NK-92 treated with Interleukin-12 subunit alpha and Interleukin-12 subunit beta, amount 100 ng/mL, for 24 hours (cell line): ENCODE measurements at regions not wholly inside any gene's neighbourhood (a gene's known extent, or its start where the extent isn't known, plus 50 kb on each side); places are given as distances from the start of the nearest gene placed in this dataset.
"Not testable (repeated sequence)": the region's sequence is repeated elsewhere in the genome, so short reads cannot be mapped to it uniquely, and the experiment has no call there.

ENCODE experiments used
- DNase-seq: peaks from one replicate; lab custom pipeline; 2025; lab: John Stamatoyannopoulos, UW

GRCh38 chr6:19247181-19247580 lies 590.0 kb upstream of the ID4 start:
- DNase-seq: not testable (repeated sequence)

GRCh38 chr6:19256123-19256522 lies 581.0 kb upstream of the ID4 start:
- not testable (repeated sequence) for DNase-seq

DNA sequence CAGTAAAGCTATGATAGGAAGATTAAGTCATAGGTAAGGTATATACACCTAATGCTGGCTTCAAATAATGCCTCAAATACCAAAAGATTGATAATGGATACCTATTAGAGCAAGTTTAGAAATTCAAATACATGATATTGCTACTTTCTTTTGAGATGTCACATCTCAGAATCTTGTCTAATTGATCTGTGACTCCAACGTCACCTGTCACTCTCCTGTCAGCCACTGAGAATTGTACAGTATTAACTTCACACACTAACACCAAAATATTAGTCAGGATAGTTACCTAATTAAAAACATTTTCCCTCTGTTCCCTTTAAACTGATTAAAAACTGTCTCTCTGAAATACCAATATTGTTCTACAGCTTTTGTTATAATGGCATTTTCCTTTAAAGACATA lies 575.5 kb upstream of the ID4 start:
- DNase-seq: no peak

DNA sequence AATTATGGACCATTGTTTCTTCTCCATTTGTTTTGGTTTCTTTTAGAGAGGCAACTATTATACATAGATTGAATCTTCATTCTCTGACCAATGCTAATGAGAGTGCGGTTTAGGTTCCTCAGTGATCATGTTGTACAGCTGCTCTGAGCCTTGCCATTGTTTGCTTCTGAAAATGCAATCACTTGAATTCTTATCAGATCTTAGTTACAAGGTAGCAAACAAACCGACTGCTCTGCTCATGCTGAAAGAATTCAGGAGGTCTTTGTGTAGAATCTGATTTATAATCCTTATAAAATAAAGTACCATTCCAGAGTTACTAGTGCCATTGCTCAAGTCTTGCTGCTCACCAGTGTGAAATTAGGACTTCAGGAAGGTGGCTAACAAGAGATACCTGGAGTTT lies 569.1 kb upstream of the ID4 start:
- DNase-seq: no peak

DNA sequence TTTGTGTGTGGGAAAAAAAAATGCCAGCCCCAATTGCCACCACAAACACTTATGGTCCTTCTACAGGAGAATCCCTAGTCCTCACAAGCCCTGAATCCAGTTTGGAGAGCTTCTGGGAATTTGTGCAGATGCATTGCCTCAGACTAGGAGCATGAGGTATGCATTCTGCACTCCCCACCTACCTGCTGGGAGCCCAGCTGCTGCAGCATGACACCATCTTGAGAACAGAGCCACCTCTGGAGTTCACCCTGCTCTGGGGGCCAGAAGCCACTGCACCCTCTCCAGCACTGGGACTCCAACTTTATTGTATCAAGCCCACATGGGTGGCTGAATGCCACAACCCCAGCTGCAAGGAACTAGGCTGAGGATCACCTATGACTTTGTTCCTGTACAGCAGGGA lies 568.5 kb upstream of the ID4 start:
- no peak for DNase-seq

- DNase-seq: no peak
Measured at GRCh38 chr6:19269341-19269898, 567.8 kb upstream of the ID4 start.

DNA sequence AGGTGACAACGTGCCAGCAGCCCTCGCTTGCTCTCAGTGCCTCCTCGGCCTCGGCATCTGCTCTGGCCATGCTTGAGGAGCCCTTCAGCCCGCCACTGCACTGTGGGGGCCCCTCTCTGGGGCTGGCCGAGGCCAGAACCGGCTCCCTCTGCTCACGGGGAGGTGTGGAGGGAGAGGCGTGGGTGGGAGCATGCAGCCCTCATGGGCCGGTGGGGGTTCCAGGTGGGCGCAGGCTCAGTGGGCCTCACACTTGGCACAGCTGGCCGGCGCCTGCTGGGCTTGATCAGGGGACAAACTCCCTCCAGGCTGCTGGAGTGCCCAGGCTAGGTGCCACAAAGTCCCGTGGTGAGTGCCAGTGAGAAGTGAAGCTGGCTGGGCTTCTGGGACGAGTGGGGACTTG lies 566.6 kb upstream of the ID4 start:
- DNase-seq: no peak

- DNase-seq: no peak
Measured at GRCh38 chr6:19279273-19279684, 557.9 kb upstream of the ID4 start.

DNA sequence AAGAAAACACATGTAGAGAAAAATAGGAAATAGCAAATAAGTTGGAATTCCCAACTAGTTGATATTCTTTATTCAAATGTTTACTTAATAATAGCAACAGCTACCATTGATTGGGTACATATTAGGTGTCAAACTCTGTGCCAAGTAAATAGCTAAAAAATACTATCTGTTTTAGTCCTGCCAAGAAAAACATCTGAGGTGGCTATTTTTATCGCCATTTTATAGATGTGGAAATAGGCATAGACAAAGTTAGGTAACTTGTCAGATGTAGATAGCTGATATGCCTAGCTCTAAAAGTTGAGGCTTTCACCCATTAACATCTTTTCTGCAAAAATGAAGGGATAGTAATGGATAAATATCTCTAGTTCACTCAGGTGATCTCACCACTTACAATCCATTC lies 549.2 kb upstream of the ID4 start:
- DNase-seq: no peak

DNA sequence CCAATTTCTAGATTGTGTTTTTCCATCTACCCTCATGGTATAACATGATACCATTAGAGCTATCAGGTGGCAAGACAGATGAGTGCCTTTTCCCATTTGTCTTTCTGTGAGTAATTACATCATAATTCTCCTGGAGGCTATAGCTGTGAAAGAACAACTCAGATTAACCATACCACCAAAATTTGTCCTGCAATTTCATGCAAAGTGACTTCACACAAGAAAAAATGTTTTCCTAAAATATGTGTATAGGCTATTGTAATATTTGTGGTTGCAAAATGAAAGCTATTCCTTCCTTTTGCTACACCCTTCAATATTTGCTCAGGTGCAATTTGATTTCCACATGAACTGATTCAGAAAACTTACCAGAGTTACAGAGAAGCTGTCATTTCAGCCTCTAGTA lies 547.7 kb upstream of the ID4 start:
- DNase-seq: no peak

DNA sequence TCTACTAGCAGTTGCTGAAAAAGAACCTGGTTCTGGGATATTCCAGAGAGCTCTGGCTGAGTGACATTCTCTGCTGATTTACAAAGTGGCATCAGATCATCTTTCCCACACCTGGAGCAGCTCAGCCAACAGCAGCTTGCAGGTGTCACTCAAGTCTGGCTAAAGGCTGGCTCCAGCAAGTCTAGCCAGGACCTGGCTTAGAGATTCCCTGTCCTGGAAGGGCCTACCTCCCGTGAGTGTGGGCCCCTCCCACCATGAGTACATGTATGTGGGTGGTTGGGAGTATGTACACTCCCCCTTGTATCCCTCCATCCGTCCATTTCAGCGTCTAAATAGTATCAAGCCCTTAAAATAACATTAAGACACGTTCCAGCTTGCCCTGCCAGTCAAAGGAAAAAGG lies 539.3 kb upstream of the ID4 start:
- no peak for DNase-seq

- no peak for DNase-seq
Measured at GRCh38 chr6:19298421-19298820, 538.7 kb upstream of the ID4 start.

- DNase-seq: no peak
Measured at GRCh38 chr6:19299129-19299528, 538.0 kb upstream of the ID4 start.

DNA sequence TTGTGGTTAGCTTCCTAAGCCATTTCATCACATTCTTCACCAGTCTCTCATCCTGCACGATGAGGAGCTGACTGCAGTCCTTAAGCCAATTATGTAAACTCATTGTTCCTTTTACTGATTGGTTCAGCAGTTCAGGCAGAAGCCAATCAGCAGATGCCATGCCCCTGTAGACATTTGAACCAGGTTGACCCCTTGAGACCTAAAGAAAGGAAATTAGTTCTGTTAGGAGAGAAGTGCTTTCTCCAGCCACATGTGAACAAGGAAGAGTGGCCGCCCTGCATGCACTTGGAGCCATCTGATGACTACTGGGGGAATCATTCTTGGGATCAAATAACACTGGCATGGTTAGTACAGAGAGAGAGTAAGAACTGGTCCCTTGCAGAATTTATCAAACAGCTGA lies 535.2 kb upstream of the ID4 start:
- DNase-seq: no peak

GRCh38 chr6:19303383-19303782 lies 533.8 kb upstream of the ID4 start:
- no peak for DNase-seq

DNA sequence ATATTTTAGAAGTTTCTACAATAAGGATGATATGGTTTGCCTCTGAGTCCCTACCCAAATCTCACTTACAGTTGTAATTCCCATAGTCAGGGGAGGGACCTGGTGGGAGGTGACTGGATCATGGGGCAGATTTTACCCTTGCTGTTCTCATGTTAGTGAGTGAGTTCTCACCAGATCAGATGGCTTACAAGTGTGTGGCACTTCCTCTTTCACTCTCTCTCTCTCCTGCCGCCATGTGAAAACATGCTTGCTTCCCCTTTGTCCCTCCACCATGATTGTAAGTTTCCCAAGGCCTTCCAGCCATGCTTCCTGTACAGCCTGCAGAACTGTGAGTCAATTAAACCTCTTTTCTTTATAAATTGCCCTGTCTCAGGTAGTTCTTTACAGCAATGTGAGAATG lies 527.5 kb upstream of the ID4 start:
- no peak for DNase-seq

DNA sequence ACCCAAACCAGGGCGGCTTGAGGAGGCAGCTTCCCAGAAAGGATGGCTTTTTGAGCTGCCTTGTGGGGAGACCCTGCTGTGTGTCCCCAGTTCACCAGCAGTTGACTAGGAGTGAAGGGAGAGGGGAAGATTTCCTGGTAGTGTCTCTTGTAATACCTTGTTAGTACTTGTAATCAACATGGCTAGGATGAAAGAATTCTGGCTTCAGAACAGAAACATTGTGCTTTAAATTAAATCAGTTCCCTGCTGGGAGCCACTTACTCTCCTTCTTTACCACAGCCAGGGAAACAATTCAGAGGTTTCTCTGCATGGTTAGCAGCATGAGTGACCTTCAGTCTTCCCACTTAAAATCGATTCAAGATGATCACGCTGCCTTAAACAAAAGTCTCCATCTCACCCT lies 525.4 kb upstream of the ID4 start:
- no peak for DNase-seq

DNA sequence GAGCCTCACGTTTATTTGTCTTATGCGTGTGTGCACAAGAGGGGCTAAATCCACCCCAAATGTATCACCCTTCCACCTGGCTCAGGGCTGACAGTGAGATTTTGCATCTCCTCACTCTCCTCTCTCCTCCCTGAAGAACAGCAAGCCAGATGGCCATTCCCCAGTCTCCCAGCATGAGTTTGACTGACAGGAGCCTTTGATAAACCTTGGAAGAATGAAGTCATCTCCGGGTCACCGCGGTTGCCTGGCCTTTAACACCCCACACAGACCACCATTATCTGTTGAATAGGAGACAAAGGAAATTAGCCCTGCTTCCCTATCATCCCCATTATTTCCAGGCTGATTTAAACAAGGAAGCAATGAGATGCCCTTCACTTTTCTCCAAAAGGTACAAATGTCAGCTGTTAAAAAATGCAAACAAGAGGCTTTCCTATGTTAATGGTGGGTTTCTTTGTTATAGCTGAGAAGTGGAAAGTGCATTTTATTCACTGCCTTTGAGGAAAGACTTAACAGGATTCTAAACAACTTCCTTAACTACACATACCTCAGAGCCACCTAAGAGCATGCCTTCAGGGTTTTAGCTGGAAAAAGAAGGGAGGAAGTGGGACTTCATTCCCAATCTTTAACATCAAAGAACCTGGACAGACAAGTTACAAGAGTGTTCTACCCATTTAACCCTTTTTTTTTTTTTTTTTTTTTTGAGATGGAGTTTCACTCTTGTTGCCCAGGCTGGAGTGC lies 524.8 kb upstream of the ID4 start:
- no peak for DNase-seq

- no peak for DNase-seq
Measured at GRCh38 chr6:19317431-19317986, 519.7 kb upstream of the ID4 start.

DNA sequence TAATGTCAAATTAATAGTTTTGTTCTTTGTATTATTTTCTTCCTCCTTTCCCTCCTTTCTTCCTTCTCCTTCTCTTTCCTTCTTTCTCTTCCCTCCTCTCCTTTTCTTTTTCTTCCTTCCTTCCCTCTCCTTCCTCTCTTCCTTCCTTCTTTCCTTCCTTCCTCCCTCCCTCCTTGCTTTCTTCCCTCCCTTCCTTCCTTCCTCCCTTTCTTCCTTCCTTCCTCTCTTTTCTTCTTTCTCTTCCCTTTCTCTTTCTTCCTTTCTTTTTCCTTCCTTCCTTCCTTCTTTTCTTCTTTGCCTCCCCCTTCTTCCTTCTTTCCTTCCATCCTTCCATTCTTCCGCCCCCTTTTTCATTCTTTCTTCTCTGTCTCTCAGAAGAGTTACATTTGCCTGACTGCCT lies 518.2 kb upstream of the ID4 start:
- no peak for DNase-seq

DNA sequence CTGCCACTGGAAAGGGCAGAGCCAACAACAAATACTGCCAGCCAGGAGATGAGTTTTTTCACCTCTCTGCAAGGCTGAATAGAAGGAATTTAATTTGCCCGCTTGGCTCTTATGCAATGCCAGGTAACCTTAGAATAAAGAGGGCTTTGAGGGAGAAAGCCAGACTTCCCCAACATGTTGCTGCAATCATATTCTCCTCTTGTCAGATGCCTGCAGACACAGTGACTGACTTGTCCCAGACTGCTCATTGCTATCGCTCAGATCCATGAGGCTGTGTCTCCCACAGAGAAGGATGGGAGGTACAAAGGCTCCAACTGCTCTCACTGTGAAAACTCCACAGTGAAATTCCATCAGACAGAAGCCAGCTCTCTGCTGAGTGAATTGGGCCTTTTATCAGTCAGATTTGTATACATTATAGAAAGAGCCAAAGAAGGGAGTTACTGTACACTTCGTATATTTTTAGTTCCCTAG lies 517.0 kb upstream of the ID4 start:
- DNase-seq: no peak

DNA sequence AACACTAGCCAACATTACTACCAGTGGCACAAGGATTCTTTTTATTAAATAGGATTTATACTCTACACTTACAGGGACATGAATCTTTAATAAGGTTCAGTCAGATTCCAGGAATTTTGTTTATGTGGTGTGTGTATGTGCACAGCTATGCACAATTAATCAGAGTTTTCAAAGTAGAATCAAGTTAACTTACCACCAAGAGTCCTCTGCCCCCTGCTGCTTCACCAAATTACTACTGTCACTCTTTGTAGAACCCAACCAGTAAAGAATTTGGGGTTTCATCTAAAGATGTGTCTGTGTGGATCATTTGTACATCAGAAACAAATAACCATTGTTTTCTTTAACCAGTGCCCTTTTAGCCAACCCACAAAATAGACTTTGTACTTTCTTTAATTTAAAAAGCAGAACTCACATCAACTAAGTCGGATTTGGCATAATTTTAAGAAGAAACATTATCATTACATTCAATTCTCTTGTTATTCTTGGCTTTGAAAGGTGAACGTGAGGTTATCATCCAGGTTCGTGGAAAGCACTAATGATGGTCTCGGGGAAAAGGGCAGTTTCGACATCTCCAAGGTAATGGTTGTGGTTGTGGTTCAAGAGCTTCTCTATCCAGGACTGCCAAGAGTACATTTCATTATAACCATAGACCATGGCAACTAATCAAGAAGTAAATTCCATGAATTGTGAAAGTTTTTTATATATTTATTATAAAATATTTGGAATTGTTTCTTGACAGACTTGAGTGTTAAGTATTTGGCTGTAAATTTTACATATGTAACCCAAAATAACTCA lies 514.3 kb upstream of the ID4 start:
- DNase-seq: no peak

DNA sequence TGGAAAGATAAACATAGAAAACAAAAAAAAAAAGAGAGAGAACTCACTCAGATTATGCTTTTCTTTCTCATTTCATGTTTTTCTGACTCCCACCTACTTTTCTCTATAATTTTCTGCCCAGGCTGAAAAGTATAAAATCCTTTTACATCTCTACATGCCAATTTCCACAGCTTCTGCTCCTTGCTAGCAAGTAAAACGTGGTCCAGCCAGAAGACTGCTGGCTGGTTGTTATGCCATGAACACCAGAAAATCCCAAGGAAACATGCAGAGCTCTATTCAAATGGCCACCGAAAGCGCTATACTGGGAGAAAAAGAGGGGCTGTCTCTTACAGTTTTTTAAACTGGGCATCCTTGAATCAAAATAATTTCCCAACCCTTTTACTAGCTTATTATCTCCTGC lies 512.8 kb upstream of the ID4 start:
- no peak for DNase-seq
